ENCODE measurements at regions not wholly inside any gene's neighbourhood (a gene's known extent, or its start where the extent isn't known, plus 50 kb on each side); places are given as distances from the start of the nearest gene placed in this dataset.
A peak's percentile ranks its signal among the peaks of the same experiment; 100 is the strongest.

GRCh38 chr2:186189816-186190215 is 296.2 kb upstream of the ZC3H15 start:
- no peak for DNase-seq

GRCh38 chr2:186195696-186196095 is 290.4 kb upstream of the ZC3H15 start:
- DNase-seq = no peak

- DNase-seq = no peak
Measured at GRCh38 chr2:186197955-186198354, 288.1 kb upstream of the ZC3H15 start.

GRCh38 chr2:186199029-186199428 is 287.0 kb upstream of the ZC3H15 start:
- DNase-seq = no peak

GRCh38 chr2:186201371-186201770 is 284.7 kb upstream of the ZC3H15 start:
- no peak for DNase-seq

- DNase-seq = no peak
Measured at GRCh38 chr2:186205254-186205911, 280.7 kb upstream of the ZC3H15 start.

- DNase-seq = no peak
Measured at GRCh38 chr2:186209532-186209931, 276.5 kb upstream of the ZC3H15 start.

GRCh38 chr2:186220409-186220808 is 265.7 kb upstream of the ZC3H15 start:
- DNase-seq = no peak

- no peak for DNase-seq
Measured at GRCh38 chr2:186229265-186229664, 256.8 kb upstream of the ZC3H15 start.

GRCh38 chr2:186241874-186242273 is 244.2 kb upstream of the ZC3H15 start:
- DNase-seq = no peak

- DNase-seq = no peak
Measured at GRCh38 chr2:186254759-186255158, 231.3 kb upstream of the ZC3H15 start.

- no peak for DNase-seq
Measured at GRCh38 chr2:186255823-186256222, 230.2 kb upstream of the ZC3H15 start.

- peak; percentile 10 for DNase-seq
Measured at GRCh38 chr2:186256540-186256939, 229.5 kb upstream of the ZC3H15 start.

- DNase-seq = no peak
Measured at GRCh38 chr2:186263673-186264250, 222.3 kb upstream of the ZC3H15 start.

- no peak for DNase-seq
Measured at GRCh38 chr2:186269536-186269935, 216.5 kb upstream of the ZC3H15 start.

GRCh38 chr2:186273953-186274352 is 212.1 kb upstream of the ZC3H15 start:
- DNase-seq = no peak

- DNase-seq = no peak
Measured at GRCh38 chr2:186274936-186275575, 211.0 kb upstream of the ZC3H15 start.

- no peak for DNase-seq
Measured at GRCh38 chr2:186276909-186277308, 209.2 kb upstream of the ZC3H15 start.

- no peak for DNase-seq
Measured at GRCh38 chr2:186281726-186282125, 204.3 kb upstream of the ZC3H15 start.

GRCh38 chr2:186294248-186294888 is 191.7 kb upstream of the ZC3H15 start:
- no peak for DNase-seq

GRCh38 chr2:186299610-186300009 is 186.4 kb upstream of the ZC3H15 start:
- DNase-seq = no peak

- DNase-seq = no peak
Measured at GRCh38 chr2:186302263-186302662, 183.8 kb upstream of the ZC3H15 start.

- no peak for DNase-seq
Measured at GRCh38 chr2:186303091-186303490, 183.0 kb upstream of the ZC3H15 start.

GRCh38 chr2:186304064-186304463 is 182.0 kb upstream of the ZC3H15 start:
- DNase-seq = no peak

Measured in DMS 273 treated with DMSO at 0.1 percent for 48 hours (cell line).